ENCODE measurements at regions not wholly inside any gene's neighbourhood (a gene's known extent, or its start where the extent isn't known, plus 50 kb on each side); places are given as distances from the start of the nearest gene placed in this dataset.

DNA sequence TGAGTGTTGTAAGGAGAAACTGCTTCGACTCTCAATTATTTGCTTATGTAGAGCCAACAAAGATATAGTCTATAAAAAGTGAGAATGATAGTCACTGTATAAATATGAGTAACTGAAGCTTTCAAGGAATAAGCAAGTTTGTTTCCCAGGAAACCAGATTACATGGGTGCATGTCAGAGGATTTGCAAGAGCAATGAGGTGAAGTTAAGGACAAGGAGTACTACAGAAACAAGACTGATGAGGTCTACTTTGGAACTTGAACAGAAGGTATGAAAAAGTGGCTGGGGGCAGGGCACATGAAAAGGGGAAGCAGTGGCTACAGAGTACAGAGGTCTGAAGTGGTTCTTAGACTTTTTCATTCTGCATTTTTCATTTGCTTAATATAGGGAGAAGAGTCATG lies 321.0 kb upstream of the CXXC4 start:
- TF ChIP-seq CTCF (IDR thresholded peaks at IDR 0.05; ENCODE audit: borderline replicate concordance, extremely low read depth, low read length, poor library complexity, severe bottlenecking) (no peak), EZH2 (IDR thresholded peaks at IDR 0.05; ENCODE audit: borderline replicate concordance, low read depth, low read length, severe bottlenecking) (no peak)

Data from DND-41 (cell line).